ENCODE measurements at regions not wholly inside any gene's neighbourhood (a gene's known extent, or its start where the extent isn't known, plus 50 kb on each side); places are given as distances from the start of the nearest gene placed in this dataset.

GRCh38 chr2:138433995-138434951 is 67.3 kb upstream of the SPOPL start:
- DNase-seq (ENCODE audit: low read depth) = no peak

- no peak for DNase-seq (ENCODE audit: low read depth)
Observed at GRCh38 chr2:138435701-138436100, 65.9 kb upstream of the SPOPL start.

- no peak for DNase-seq (ENCODE audit: low read depth)
Observed at GRCh38 chr2:138439733-138440132, 61.8 kb upstream of the SPOPL start.

- no peak for DNase-seq (ENCODE audit: low read depth)
Observed at GRCh38 chr2:138440759-138441158, 60.8 kb upstream of the SPOPL start.

GRCh38 chr2:138441916-138442315 is 59.7 kb upstream of the SPOPL start:
- DNase-seq (ENCODE audit: low read depth) = no peak

- no peak for DNase-seq (ENCODE audit: low read depth)
Observed at GRCh38 chr2:138444411-138444810, 57.2 kb upstream of the SPOPL start.

GRCh38 chr2:138445227-138445626 is 56.3 kb upstream of the SPOPL start:
- DNase-seq (ENCODE audit: low read depth) = no peak

GRCh38 chr2:138446043-138446442 is 55.5 kb upstream of the SPOPL start:
- DNase-seq (ENCODE audit: low read depth) = no peak

GRCh38 chr2:138447889-138448570 is 53.5 kb upstream of the SPOPL start:
- DNase-seq (ENCODE audit: low read depth) = no peak

Measured in myocyte (in vitro differentiated cells).